Hematopoietic multipotent progenitor cell treated with erythropoietin and hydrocortisone succinate and interleukin-3 and kit ligand, for 15 days (in vitro differentiated cells): ENCODE measurements at regions not wholly inside any gene's neighbourhood (a gene's known extent, or its start where the extent isn't known, plus 50 kb on each side); places are given as distances from the start of the nearest gene placed in this dataset.

Source experiments
- DNase-seq: peaks from one replicate; pipeline ENCODE4 v3.0.0-alpha.2; 2015; ENCODE audit warnings: low spot score

GRCh38 chr10:78742406-78742729, 326.4 kb upstream of the ZMIZ1 start:
- no peak for DNase-seq

- DNase-seq, result no peak
These were observed 325.8 kb upstream of the ZMIZ1 start for GRCh38 chr10:78742730-78743615.

GRCh38 chr10:78744056-78744455, 324.7 kb upstream of the ZMIZ1 start:
- no peak for DNase-seq

GRCh38 chr10:78744491-78745090, 324.2 kb upstream of the ZMIZ1 start:
- DNase-seq, result no peak

GRCh38 chr10:78745441-78745840, 323.3 kb upstream of the ZMIZ1 start:
- no peak for DNase-seq

GRCh38 chr10:78746155-78746763, 322.5 kb upstream of the ZMIZ1 start:
- DNase-seq, result no peak

GRCh38 chr10:78747401-78748234, 321.1 kb upstream of the ZMIZ1 start:
- no peak for DNase-seq

GRCh38 chr10:78748235-78748533, 320.6 kb upstream of the ZMIZ1 start:
- no peak for DNase-seq

GRCh38 chr10:78749200-78749599, 319.6 kb upstream of the ZMIZ1 start:
- DNase-seq, result no peak

- no peak for DNase-seq
These were observed 318.9 kb upstream of the ZMIZ1 start for GRCh38 chr10:78749898-78750297.

GRCh38 chr10:78750418-78750817, 318.3 kb upstream of the ZMIZ1 start:
- DNase-seq, result no peak

GRCh38 chr10:78751716-78752115, 317.1 kb upstream of the ZMIZ1 start:
- no peak for DNase-seq

GRCh38 chr10:78752221-78752620, 316.5 kb upstream of the ZMIZ1 start:
- DNase-seq, result no peak

GRCh38 chr10:78752708-78753107, 316.1 kb upstream of the ZMIZ1 start:
- no peak for DNase-seq

GRCh38 chr10:78754269-78755062, 314.3 kb upstream of the ZMIZ1 start:
- DNase-seq, result no peak

GRCh38 chr10:78755063-78755701, 313.6 kb upstream of the ZMIZ1 start:
- DNase-seq, result no peak

GRCh38 chr10:78755877-78756455, 312.8 kb upstream of the ZMIZ1 start:
- no peak for DNase-seq

- DNase-seq, result no peak
These were observed 312.0 kb upstream of the ZMIZ1 start for GRCh38 chr10:78756604-78757343.

- DNase-seq, result no peak
These were observed 311.3 kb upstream of the ZMIZ1 start for GRCh38 chr10:78757344-78757925.

GRCh38 chr10:78758176-78758575, 310.6 kb upstream of the ZMIZ1 start:
- no peak for DNase-seq
